ENCODE measurements at regions not wholly inside any gene's neighbourhood (a gene's known extent, or its start where the extent isn't known, plus 50 kb on each side); places are given as distances from the start of the nearest gene placed in this dataset.

DNA sequence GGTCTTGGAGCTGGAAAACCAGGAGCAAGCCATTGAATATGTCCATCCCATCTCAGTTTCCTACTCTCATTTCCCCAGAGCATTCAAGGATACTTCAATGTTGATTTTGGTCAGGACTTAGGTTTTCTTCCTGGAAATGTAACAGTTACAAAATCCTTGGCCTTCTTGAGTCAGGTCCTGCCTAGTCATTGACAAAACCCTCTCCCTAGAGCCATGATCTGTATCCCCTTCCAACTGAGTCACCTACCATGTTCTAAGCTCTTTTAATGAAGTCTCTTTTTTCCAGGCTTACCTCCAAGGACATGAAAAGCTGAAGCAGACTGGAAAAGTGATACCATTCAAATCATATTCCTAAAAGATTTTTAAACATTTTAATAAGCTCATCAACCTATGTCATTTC, 549.2 kb downstream of the GALC start:
- TF ChIP-seq, protein P1, sequence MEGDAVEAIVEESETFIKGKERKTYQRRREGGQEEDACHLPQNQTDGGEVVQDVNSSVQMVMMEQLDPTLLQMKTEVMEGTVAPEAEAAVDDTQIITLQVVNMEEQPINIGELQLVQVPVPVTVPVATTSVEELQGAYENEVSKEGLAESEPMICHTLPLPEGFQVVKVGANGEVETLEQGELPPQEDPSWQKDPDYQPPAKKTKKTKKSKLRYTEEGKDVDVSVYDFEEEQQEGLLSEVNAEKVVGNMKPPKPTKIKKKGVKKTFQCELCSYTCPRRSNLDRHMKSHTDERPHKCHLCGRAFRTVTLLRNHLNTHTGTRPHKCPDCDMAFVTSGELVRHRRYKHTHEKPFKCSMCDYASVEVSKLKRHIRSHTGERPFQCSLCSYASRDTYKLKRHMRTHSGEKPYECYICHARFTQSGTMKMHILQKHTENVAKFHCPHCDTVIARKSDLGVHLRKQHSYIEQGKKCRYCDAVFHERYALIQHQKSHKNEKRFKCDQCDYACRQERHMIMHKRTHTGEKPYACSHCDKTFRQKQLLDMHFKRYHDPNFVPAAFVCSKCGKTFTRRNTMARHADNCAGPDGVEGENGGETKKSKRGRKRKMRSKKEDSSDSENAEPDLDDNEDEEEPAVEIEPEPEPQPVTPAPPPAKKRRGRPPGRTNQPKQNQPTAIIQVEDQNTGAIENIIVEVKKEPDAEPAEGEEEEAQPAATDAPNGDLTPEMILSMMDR (IDR thresholded peaks at IDR 0.05; ENCODE audit: poor library complexity): no peak
- no peak for TF ChIP-seq EZH2phosphoT487 (IDR thresholded peaks at IDR 0.05; ENCODE audit: low read depth, severe bottlenecking, unreplicated experiment)
- no peak for TF ChIP-seq EZH2 (IDR thresholded peaks at IDR 0.05; ENCODE audit: borderline replicate concordance)

Data from hepatocyte (in vitro differentiated cells).